ENCODE measurements at regions not wholly inside any gene's neighbourhood (a gene's known extent, or its start where the extent isn't known, plus 50 kb on each side); places are given as distances from the start of the nearest gene placed in this dataset.

DNA sequence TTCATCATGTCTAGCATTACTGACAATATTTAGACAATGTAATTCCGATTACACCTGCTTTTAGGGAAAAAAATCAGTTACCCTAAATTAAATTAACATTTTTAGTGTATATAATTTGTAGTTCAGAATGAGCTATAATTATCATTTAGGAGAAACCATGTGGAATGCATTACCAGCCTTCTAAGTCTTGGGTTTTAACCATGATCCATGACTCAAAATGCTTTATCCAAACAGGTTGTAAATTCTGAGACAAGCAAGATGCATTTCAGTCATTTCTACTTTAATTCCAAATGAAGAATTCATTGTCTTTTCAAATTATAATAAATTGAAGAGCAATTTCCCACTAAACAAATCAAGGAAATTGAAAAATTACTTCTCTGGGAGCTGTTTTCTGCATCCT, 243.7 kb upstream of the LRIG1 start:
- Histone ChIP-seq H3K4me3 (no peak overlapping the region), H2AFZ (ENCODE audit: control insufficient read depth, low read depth, low read length) (no peak overlapping the region), H3K27ac (ENCODE audit: control insufficient read depth, insufficient read depth) (no peak overlapping the region), H3K9me3 (replicated peaks; ENCODE audit: control insufficient read depth, insufficient read depth, low read length) (no peaks in the 10 kb centered on the region), H3K4me2 (ENCODE audit: control insufficient read depth, insufficient read depth) (no peak overlapping the region), H3K27me3 (replicated peaks in 1 of 2; ENCODE audit: control insufficient read depth in 2 of 2, insufficient read depth in 2 of 2, low read length in 1 of 2) (no peaks in the 10 kb centered on the region; a peak in 1 of 4 replicates), H3K79me2 (ENCODE audit: control insufficient read depth, insufficient read depth, low read length) (no peaks in the 10 kb centered on the region), H3K36me3 (ENCODE audit: control insufficient read depth in 2 of 2, insufficient read depth in 2 of 2, low read length in 1 of 2) (no peaks in the 10 kb centered on the region), H3K9ac (ENCODE audit: control insufficient read depth, insufficient read depth, low read length) (no peak overlapping the region), H3K4me1 (ENCODE audit: control insufficient read depth, insufficient read depth, low read length) (no peaks in the 10 kb centered on the region), H4K20me1 (ENCODE audit: control insufficient read depth, insufficient read depth) (no peaks in the 10 kb centered on the region)
- SMC1A ChIA-PET (ENCODE audit: uncharacterized antibody, unreplicated experiment) = no interaction called here
- CTCF ChIA-PET = no interaction called here
- FAIRE-seq (no peak), ATAC-seq (no peak), DNase-seq (ENCODE audit: low read depth, low spot score) (no peak)
- POLR2A ChIA-PET = no interaction called here
- in situ Hi-C loops (cut with MboI) (no loop called here), intact Hi-C loops (cut with micrococcal nuclease; ENCODE audit: unreplicated experiment) (no loop called here)
- TF ChIP-seq RFX5 (IDR thresholded peaks at IDR 0.05; ENCODE audit: low read depth, low read length) = no peak
- TF ChIP-seq SP1 (IDR thresholded peaks at IDR 0.05; ENCODE audit: low read depth, low read length) = no peak
- no peak for TF ChIP-seq PAX8 (IDR thresholded peaks at IDR 0.05)
- no peak for TF ChIP-seq LARP7 (IDR thresholded peaks at IDR 0.05)
- no peak for TF ChIP-seq ASH2L (IDR thresholded peaks at IDR 0.05; ENCODE audit: borderline replicate concordance, low read depth)
- no peak for TF ChIP-seq IKZF2 (IDR thresholded peaks at IDR 0.05)
- TF ChIP-seq, protein P1, sequence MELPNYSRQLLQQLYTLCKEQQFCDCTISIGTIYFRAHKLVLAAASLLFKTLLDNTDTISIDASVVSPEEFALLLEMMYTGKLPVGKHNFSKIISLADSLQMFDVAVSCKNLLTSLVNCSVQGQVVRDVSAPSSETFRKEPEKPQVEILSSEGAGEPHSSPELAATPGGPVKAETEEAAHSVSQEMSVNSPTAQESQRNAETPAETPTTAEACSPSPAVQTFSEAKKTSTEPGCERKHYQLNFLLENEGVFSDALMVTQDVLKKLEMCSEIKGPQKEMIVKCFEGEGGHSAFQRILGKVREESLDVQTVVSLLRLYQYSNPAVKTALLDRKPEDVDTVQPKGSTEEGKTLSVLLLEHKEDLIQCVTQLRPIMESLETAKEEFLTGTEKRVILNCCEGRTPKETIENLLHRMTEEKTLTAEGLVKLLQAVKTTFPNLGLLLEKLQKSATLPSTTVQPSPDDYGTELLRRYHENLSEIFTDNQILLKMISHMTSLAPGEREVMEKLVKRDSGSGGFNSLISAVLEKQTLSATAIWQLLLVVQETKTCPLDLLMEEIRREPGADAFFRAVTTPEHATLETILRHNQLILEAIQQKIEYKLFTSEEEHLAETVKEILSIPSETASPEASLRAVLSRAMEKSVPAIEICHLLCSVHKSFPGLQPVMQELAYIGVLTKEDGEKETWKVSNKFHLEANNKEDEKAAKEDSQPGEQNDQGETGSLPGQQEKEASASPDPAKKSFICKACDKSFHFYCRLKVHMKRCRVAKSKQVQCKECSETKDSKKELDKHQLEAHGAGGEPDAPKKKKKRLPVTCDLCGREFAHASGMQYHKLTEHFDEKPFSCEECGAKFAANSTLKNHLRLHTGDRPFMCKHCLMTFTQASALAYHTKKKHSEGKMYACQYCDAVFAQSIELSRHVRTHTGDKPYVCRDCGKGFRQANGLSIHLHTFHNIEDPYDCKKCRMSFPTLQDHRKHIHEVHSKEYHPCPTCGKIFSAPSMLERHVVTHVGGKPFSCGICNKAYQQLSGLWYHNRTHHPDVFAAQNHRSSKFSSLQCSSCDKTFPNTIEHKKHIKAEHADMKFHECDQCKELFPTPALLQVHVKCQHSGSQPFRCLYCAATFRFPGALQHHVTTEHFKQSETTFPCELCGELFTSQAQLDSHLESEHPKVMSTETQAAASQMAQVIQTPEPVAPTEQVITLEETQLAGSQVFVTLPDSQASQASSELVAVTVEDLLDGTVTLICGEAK (IDR thresholded peaks at IDR 0.05; ENCODE audit: borderline replicate concordance) = no peak
- TF ChIP-seq SIN3A (IDR thresholded peaks at IDR 0.05; ENCODE audit: low read depth, low read length) = no peak
- TF ChIP-seq TARDBP (IDR thresholded peaks at IDR 0.05; ENCODE audit: borderline replicate concordance) = no peak
- no peak for TF ChIP-seq NBN (IDR thresholded peaks at IDR 0.05)
- TF ChIP-seq, protein P2, sequence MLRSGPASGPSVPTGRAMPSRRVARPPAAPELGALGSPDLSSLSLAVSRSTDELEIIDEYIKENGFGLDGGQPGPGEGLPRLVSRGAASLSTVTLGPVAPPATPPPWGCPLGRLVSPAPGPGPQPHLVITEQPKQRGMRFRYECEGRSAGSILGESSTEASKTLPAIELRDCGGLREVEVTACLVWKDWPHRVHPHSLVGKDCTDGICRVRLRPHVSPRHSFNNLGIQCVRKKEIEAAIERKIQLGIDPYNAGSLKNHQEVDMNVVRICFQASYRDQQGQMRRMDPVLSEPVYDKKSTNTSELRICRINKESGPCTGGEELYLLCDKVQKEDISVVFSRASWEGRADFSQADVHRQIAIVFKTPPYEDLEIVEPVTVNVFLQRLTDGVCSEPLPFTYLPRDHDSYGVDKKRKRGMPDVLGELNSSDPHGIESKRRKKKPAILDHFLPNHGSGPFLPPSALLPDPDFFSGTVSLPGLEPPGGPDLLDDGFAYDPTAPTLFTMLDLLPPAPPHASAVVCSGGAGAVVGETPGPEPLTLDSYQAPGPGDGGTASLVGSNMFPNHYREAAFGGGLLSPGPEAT (IDR thresholded peaks at IDR 0.05; ENCODE audit: low read depth) = no peak
- no peak for TF ChIP-seq NR2F1 (conservative IDR thresholded peaks at IDR 0.05)
- TF ChIP-seq SPI1 (IDR thresholded peaks at IDR 0.05; ENCODE audit: borderline replicate concordance, insufficient read depth, low read depth, low read length) = no peak
- TF ChIP-seq SMAD1 (IDR thresholded peaks at IDR 0.05; ENCODE audit: low read depth, partially characterized antibody) = no peak
- 15% methylated on average over 1 of the region's 1 CpG for WGBS (ENCODE audit: insufficient coverage, insufficient replicate concordance, low lambda C conversion rate, missing lambda C conversion rate)
- RAD21 ChIA-PET (ENCODE audit: unreplicated experiment) = no interaction called here
- BruUV-seq (replicated peaks) = no TSS peak

Data from GM12878 (cell line).